DND-41 (cell line): ENCODE measurements at regions not wholly inside any gene's neighbourhood (a gene's known extent, or its start where the extent isn't known, plus 50 kb on each side); places are given as distances from the start of the nearest gene placed in this dataset.

ENCODE experiments used
- ATAC-seq: fragments of 200-7000 bp; cut with Tn5 transposase; 3 replicates; pipeline ENCODE4 v1.9.1; 2021; ENCODE audit warnings: low read depth; ENCODE audit not compliant: insufficient read depth
- DNase-seq: peaks from one replicate; pipeline ENCODE4 v3.0.0-alpha.2; 2020
- H2AFZ ChIP-seq: 2 replicates; pipeline ENCODE4 v1.6.0; 2012; ENCODE audit warnings: low read depth, low read length
- H3K27ac ChIP-seq: 2 replicates; pipeline ENCODE4 v1.5.1; 2012; ENCODE audit warnings: low read length, inconsistent platforms
- H3K27me3 ChIP-seq: fragments of 200-600 bp; sonication (generic); 2 replicates; pipeline ENCODE4 v1.6.0; 2012; ENCODE audit warnings: low read length, mild to moderate bottlenecking, inconsistent platforms; ENCODE audit not compliant: insufficient read depth, poor library complexity
- H3K36me3 ChIP-seq: 2 replicates; pipeline ENCODE4 v1.5.1; 2012; ENCODE audit warnings: low read length, inconsistent platforms; ENCODE audit not compliant: insufficient read depth
- H3K4me1 ChIP-seq: 2 replicates; pipeline ENCODE4 v1.5.1; 2012; ENCODE audit warnings: mild to moderate bottlenecking, low read length; ENCODE audit not compliant: insufficient read depth
- H3K4me2 ChIP-seq: 2 replicates; pipeline ENCODE4 v1.6.0; 2012; ENCODE audit warnings: mild to moderate bottlenecking, moderate library complexity, low read length, inconsistent platforms; ENCODE audit not compliant: insufficient read depth
- H3K4me3 ChIP-seq, 2 experiments: fragments of 200-600 bp in 1 of 2; shearing (Covaris generic) in 1 of 2; 2 replicates each; pipeline ENCODE4 v1.5.1; 2012 to 2016; ENCODE audit warnings: inconsistent platforms in 2 of 2, low read length in 2 of 2, mild to moderate bottlenecking in 2 of 2, low read depth in 1 of 2, moderate library complexity in 1 of 2
- H3K79me2 ChIP-seq: 2 replicates; pipeline ENCODE4 v1.6.0; 2012; ENCODE audit warnings: low read length, inconsistent platforms; ENCODE audit not compliant: insufficient read depth
- H3K9ac ChIP-seq: 2 replicates; pipeline ENCODE4 v1.6.0; 2012; ENCODE audit warnings: low read depth, mild to moderate bottlenecking, inconsistent platforms, low read length, moderate library complexity
- H3K9me3 ChIP-seq: 2 replicates; pipeline ENCODE4 v1.5.1; 2012; ENCODE audit warnings: low read length, moderate library complexity, mild to moderate bottlenecking, inconsistent platforms; ENCODE audit not compliant: insufficient read depth, severe bottlenecking
- H4K20me1 ChIP-seq: 2 replicates; pipeline ENCODE4 v1.6.0; 2012; ENCODE audit warnings: low read length; ENCODE audit not compliant: insufficient read depth
- EZH2 ChIP-seq: IDR thresholded peaks from 3 replicates; pipeline ENCODE4 v1.6.1; 2012; ENCODE audit warnings: borderline replicate concordance, low read depth, mild to moderate bottlenecking, moderate library complexity, low read length, inconsistent platforms; ENCODE audit not compliant: severe bottlenecking
- TF ChIP-seq, protein P1 (sequence below): IDR thresholded peaks from 2 replicates; pipeline ENCODE4 v1.5.1; 2012; ENCODE audit warnings: borderline replicate concordance, low read length, moderate library complexity, mild to moderate bottlenecking; ENCODE audit not compliant: poor library complexity, severe bottlenecking; ENCODE audit errors: extremely low read depth

DNA sequence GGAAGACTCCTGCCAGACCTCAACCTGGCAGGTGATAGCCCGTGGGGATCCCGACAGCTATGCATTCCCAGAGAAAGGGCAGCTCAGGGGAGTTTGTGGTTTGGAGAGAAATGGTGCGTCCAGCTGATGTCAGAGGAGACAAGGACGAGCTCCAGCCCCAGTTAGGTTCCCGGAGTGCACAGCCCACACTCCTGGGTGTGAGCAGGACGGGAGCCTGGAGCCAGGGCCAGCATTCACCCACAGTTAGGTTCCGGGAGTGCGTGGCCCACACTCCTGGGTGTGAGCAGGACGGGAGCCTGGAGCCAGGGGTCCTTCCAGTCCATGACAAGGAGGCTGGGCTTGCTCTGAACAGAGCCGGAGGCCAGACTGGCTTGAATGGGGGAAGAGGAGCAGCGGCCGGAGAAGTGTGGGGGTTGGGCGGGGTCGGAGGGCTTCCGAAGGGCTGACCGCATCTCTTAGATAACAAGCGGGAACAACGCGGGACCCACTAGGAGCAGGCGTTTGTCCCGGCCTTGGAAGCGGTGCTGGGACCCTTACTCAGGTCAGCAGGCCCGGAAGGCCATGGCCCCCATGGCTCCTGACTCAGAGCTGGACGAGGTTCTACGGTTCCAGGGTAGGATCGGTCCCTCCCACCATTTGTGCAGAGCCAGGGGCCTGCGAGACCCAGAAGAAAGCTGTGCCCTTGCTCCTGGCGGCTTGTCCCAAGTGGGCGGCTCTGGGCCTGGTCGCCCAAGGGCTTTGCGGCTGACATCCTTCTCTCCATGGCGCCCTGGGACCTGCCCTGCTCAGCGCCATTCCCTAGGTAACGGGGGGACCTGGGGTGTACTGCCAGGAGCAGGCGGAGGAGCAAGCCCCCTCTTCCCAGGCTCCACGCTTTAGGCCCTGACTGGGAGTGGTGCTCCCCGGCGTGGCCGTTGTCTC lies 185.6 kb downstream of the RTP5 start:
- H3K4me2 ChIP-seq, result no peak overlapping the region
- no peaks in the 10 kb centered on the region for H3K79me2 ChIP-seq
- H3K27ac ChIP-seq, result no peak overlapping the region
- H3K9ac ChIP-seq, result no peak overlapping the region
- H3K9me3 ChIP-seq, result no peaks in the 10 kb centered on the region
- ATAC-seq (no peak), DNase-seq (no peak)
- no peaks in the 10 kb centered on the region for H3K36me3 ChIP-seq
- peaks cover 50% of the 10 kb centered on the region for H3K27me3 ChIP-seq
- peaks cover 2% of the 10 kb centered on the region; the same call in 1 of the 2 replicates for H4K20me1 ChIP-seq
- no peak overlapping the region for H3K4me3 ChIP-seq
- no peaks in the 10 kb centered on the region for H3K4me1 ChIP-seq
- no peak for TF ChIP-seq EZH2
- TF ChIP-seq, protein P1, sequence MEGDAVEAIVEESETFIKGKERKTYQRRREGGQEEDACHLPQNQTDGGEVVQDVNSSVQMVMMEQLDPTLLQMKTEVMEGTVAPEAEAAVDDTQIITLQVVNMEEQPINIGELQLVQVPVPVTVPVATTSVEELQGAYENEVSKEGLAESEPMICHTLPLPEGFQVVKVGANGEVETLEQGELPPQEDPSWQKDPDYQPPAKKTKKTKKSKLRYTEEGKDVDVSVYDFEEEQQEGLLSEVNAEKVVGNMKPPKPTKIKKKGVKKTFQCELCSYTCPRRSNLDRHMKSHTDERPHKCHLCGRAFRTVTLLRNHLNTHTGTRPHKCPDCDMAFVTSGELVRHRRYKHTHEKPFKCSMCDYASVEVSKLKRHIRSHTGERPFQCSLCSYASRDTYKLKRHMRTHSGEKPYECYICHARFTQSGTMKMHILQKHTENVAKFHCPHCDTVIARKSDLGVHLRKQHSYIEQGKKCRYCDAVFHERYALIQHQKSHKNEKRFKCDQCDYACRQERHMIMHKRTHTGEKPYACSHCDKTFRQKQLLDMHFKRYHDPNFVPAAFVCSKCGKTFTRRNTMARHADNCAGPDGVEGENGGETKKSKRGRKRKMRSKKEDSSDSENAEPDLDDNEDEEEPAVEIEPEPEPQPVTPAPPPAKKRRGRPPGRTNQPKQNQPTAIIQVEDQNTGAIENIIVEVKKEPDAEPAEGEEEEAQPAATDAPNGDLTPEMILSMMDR, result no peak
- no peak overlapping the region for H2AFZ ChIP-seq

GRCh38 chr2:242056026-242056425 lies 186.5 kb downstream of the RTP5 start:
- Histone ChIP-seq H3K79me2 (no peaks in the 10 kb centered on the region), H3K9me3 (no peaks in the 10 kb centered on the region), H3K4me3 (no peak overlapping the region), H3K4me2 (no peak overlapping the region), H3K36me3 (no peaks in the 10 kb centered on the region), H3K9ac (no peak overlapping the region), H3K27ac (no peak overlapping the region), H3K27me3 (peaks cover 50% of the 10 kb centered on the region), H3K4me1 (no peaks in the 10 kb centered on the region), H4K20me1 (peaks cover 2% of the 10 kb centered on the region; the same call in 1 of the 2 replicates), H2AFZ (no peak overlapping the region)
- ATAC-seq (no peak), DNase-seq (no peak)
- TF ChIP-seq EZH2, result no peak
- TF ChIP-seq, protein P1, result no peak

DNA sequence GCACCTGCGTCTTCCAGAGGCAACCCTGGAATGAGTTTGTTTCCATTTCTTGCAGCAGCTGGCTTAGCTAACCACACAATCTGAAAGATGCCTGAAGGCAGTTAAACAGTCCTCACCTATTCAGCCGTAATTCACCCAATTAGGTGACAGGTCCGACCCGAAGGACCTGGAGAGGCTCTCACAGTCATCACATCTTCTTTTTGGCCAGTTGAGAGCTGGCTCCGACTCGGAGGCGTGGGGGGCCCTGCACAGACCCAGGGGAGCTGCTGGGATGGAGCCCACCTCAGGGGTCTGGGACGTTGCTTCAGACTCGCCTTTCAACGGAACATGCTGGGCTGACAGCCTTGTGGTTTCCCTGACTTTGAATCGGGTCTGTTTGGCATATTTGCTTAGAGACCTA lies 187.3 kb downstream of the RTP5 start:
- DNase-seq, result no peak
- Histone ChIP-seq H3K79me2 (no peaks in the 10 kb centered on the region), H3K9ac (no peak overlapping the region), H3K9me3 (no peaks in the 10 kb centered on the region), H3K27ac (no peak overlapping the region), H3K4me1 (no peaks in the 10 kb centered on the region), H3K4me3 (no peak overlapping the region), H4K20me1 (peaks cover 2% of the 10 kb centered on the region; the same call in 1 of the 2 replicates), H3K36me3 (no peaks in the 10 kb centered on the region), H3K4me2 (no peak overlapping the region), H2AFZ (no peak overlapping the region), H3K27me3 (peaks cover 50% of the 10 kb centered on the region)
- no peak for ATAC-seq
- TF ChIP-seq, protein P1, result no peak
- TF ChIP-seq EZH2, result peak; percentile 73
